GM18520 (cell line): ENCODE measurements at regions not wholly inside any gene's neighbourhood (a gene's known extent, or its start where the extent isn't known, plus 50 kb on each side); places are given as distances from the start of the nearest gene placed in this dataset.
"Not testable (repeated sequence)": the region's sequence is repeated elsewhere in the genome, so short reads cannot be mapped to it uniquely, and the experiment has no call there.

Experiments used
- ATAC-seq: cut with Tn5 transposase; IDR thresholded peaks from one replicate; pipeline ENCODE4 v1.9.1; 2021; ENCODE audit not compliant: unreplicated experiment

DNA sequence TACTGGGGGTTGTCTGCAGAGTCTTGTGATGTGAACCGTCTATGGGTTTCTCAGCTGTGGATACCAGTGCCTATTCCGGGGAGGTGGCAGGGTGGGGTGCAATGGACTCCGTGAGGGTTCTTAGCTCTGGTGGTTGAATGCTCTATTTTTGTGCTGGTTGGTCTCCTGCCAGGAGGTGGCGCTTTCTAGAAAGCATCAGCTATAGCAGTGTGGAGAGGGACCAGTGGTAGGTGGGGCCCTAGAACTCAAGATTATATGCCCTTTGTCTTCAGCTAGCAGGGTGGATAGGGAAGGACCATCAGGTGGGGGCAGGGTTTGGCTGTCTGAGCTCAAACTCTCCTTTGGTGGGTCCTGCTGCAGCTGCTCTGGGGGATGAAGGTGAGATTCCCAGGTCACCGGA, 127.3 kb upstream of the PLD5 start:
- no peak for ATAC-seq

DNA sequence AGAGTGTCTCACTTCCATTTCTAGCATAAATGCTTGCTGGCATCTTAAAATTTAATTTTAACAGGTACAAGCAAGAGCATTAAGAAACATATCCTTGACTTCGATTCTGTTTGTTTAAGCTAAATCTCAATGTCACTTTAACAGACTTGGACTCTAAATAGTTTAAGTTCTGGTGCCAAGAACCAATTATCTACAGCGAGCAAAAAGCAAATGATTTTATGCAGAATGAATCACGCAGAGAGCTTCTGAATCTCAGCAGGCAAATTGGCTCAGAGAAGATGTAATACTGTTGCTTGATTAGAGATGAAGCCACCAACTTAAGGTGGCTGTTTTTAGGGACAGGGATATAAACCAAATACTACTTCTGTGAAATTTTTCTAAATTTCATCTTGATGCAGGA, 117.0 kb upstream of the PLD5 start:
- ATAC-seq, result no peak

DNA sequence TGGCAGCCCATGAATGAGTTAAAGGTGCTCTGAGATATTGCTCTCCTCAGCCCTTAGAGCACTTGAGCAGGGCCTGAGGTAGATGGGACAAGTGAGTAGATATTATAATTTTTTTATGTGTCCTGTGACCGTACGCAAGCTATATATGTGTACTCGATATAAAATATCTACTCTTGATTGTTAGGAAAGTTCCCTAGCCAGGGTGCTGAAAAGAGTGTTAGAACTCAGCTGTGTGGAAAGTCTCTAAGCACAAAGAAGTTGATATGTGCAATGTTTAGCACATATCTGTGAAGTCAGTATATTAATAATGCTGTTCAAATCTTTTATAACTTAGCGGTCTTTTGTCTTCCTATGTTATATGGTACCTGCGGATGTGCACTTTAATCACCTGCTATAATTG, 114.6 kb upstream of the PLD5 start:
- no peak for ATAC-seq

DNA sequence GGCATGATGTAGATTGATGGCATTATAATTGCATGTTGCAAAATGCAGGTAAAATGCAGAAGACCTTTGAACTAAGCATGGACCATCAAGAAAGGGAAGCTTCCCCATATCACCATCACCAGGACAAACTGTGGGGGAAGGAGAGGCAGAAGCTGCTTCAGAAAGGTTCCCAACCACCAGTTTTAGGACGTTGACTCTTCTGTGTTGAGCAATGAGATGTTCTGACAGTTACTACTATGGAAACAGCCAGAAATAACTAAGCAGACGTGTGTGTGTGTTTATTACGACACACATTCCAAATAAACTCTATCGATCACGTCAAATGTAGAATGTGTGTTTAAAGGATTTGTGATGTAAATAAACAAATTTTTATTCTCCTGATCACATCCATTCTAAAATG, 110.2 kb upstream of the PLD5 start:
- no peak for ATAC-seq

DNA sequence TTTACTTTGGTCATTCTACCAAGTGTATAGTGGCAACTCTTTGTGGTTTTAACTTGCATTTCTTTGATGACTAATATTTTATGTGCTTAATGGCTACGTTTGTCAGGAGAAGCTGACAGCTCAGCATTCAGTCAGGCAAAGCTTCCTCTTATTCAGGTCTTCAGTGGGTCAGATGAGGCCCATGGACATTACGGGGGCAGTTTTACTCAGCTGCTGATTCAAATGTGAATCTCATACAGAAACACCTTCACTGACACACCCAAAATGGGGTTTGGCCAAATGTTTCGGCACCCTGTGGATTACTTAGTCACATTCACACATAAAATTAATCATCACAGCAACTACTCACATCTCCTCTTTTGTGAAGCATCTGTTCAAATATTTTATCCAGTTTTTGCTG, 104.9 kb upstream of the PLD5 start:
- ATAC-seq, result no peak

DNA sequence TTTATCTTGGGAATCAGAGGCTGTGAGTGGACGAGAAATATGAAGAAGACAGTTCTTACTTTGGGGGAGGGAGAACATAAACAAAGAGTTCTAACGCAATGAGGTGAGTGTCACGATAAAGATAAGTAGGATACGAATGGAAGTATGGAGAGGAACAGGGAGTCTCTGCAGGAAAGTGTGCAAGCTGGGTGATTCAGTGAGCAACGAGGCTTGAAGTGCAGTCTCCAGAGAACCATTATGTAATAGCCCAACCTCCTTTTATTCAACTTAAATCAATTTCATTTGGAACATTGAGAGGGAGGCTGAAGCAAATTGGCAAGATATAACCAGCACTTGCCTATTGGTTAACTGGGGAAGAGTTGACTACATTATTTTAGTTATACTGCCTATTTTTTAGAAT, 99.3 kb upstream of the PLD5 start:
- ATAC-seq, result no peak

DNA sequence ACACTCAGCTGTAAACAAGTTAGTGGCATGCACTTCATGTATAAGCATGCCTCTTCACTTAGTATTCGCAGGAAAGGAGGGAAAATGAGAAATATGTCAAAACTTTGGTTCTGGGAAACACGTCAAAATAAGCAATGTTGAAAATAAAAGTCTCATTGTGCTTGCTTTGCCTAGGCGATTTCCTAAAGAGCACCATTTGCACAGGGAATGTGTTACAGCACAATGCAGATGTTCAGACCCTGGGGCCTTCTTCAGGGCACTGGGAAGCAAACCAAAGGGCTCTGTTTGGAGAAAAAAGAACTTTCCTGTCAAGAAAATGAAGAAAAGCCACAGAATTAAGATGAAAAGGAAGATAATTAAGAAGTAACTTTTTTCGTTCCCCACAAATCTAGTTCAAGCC, 98.6 kb upstream of the PLD5 start:
- no peak for ATAC-seq

DNA sequence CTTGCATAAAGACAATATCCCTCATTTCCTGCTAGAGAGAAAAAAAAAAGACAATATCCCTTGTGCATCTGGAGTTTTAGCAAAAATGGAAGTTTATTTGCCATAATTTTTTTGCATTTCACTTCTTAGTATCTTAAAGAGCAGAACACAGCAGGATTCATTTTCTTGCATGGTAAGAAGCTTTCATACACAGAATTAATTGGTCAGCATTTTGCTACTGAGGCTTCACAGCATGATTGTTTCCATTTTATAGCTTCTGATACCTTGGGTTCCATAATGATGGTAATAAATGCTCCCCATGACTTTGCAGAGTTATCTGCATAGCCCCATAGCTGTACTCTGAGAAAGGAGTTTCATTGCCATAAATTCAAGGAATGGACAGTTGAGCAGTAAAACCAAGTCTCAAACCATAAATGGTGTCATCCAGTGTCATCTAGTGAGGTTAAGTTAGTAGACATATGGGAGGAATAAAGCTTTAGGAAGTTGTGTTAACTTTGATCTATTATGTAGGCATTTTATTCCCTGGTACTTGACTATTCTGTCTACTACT, 88.8 kb upstream of the PLD5 start:
- no peak for ATAC-seq

DNA sequence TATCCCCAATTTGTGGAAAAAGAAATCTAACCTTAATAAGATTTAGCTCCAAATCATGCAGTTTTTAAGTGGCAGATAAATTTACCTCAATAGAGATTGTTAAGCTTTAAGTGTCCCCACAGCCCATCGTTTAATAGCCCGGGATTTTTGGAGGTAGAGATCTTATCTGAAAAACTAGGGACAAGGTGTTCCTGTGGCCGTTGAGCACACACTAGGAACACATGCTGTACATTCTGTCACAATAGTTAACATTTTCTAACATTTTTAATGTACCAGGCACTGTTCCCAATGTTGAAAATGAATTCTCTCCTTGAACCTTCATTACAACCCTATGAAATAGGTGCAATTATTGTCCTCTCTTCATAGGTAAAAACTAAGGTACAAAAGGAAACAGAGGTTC, 85.7 kb upstream of the PLD5 start:
- ATAC-seq, result no peak

DNA sequence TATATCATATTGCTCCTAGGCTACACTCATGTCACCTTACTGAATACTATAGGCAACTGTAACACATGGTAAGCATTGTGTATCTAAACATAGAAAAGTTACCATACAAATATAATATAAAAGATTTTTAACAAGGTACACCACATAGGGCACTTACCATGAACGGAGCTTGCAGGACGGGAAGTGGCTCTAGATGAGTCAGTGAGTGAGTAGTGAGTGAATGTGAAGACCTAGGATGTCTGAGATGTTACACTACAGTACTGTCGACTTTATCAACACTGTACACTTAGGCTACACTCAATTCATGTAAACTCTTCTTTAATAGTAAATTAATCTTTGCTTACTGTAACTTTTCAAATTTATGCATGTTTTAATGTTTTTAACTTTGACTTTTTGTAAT, 81.0 kb upstream of the PLD5 start:
- ATAC-seq, result no peak

DNA sequence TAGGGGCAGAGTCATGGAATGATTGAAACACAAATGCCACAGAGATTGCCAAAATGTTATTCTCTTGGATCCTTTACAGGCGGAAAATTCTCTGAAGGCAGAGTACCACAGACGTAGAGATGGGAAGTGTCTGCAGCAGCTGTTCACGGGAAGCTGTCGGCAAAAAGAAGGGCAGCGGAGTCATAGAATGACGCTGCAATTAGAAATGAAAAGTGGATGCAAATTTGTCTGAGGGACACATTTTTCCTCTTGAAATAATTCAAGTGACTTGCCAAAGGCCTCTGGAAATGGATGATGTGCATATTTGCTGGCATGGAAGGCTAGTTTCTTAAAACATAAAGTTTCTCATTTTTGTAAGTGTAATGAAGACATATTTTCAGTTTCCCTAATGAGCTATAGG, 77.5 kb upstream of the PLD5 start:
- no peak for ATAC-seq

DNA sequence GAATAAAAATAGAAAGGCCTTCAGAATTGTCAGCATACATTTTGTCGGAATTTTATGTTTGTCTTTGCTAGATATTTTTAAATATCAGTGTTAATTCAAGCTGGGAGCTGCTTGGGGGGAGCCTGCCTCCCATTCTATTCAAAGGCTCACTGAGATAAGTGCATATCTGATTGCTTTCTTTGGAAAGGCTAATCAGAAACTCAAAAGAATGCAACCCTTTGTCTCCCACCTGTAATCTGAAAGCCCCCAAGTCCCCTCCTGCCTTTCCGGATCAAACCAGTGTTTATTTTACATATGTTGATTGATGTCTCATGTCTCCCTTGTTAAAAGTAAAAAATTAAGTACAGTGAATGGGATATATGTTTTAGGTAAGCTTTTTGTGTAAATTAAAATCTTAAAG, 69.3 kb upstream of the PLD5 start:
- ATAC-seq, result not testable (repeated sequence)

DNA sequence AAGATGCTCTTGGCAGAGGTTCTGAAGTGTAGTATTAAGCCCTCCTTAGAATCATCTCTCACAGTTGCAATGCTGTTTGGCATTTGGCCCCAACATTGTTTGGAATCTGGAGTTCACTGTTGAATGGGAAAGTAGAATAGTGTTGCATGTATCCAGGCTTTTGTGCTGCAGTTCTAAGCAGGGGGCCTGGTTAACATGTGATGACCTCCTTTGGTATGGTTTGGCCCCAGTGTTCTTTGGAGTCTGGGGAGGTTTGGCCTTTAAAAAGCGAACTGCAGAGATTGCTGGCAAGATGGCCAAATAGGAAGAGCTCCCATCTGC, 61.8 kb upstream of the PLD5 start:
- no peak for ATAC-seq

DNA sequence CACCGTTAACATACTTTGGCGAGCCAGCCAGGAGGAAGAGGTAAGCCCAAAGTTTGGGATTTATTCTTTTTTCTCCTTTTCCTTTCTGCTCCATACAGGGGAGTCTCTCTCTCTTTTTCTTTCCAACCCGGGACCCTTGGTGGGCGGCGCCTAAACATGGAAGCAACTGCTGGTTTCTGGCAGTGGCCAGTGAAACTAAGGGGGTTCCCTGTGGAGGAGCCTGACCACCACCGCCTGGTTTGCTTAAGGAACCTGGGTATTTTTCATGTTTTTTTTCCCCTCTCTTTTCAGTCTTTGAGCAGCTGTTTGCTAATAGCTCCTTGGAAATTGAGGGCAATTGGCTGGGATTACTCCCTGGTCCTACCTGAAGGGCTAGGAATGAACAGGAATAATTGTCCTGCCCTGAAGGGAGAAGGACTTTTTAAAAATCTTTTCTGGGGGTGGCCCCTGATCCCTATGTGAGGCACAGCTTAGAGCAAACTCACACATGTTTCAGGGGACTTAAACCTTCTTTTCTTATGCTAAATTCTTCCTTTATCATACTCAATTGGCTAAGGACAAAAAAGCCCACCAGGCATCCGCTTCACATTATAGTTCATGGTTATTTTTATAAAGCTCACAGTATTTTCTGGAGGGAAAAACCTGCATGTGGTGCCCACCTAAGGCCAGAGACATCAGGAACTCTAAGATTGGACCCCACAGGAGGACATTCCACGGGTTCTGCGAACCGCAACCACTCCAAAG, 61.3 kb upstream of the PLD5 start:
- ATAC-seq, result no peak

DNA sequence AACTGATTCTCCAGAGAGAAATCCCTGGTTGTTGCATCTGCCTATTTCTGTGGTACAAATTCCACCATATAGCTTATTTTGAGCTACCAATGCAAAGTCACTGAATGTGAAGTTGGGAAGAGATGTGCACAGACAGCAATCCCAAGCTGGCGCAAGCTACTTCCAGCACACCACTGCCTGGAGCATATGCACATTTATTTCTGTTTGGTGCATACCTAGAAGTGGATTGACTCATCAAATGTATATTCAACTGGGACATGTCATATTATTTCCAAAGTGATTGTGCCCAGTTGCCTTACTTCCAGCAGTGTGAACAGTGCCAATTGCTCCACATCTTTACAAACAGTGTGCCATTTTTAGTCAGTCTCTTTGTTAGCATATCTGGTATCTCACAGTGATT, 58.2 kb upstream of the PLD5 start:
- ATAC-seq, result no peak

DNA sequence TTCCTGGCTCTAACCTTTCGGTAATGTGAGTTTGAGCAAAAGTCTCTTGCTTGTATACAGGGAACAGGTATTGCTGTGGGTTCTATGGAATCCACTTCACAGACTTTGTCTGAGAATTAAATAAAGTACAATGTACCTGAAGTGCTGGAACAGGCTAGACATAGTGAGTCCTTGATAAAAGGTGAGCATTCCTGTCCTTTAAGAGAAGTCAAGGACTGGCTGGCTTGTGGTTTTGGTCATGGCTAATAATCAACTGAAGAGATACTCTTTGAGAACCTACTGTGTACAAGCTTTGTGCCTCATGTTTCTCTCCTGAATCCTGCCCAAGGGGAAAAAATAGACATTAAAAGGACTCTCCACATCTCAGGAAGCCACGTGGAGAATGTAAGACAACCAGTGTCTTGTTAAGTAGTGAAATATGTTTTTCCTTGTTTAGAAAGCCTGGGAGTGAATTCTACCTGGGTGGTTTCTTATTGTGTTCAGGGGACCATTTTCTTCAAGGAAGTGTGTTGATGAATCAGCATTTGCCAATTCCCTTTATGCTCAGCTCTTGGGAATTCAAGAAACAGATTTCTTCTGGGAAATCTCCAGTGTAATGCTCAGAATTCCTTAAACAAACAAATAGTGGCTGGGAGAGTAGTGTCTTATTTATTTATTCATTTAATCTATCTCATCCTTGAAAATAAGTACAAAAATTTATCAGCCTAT, 55.2 kb upstream of the PLD5 start:
- ATAC-seq, result no peak
